Spinal cord (tissue), 9 donors: ENCODE measurements at regions not wholly inside any gene's neighbourhood (a gene's known extent, or its start where the extent isn't known, plus 50 kb on each side); places are given as distances from the start of the nearest gene placed in this dataset.
"Not testable (repeated sequence)": the region's sequence is repeated elsewhere in the genome, so short reads cannot be mapped to it uniquely, and the experiment has no call there.

Experiments
- DNase-seq, 6 donors: peaks; one replicate each; pipeline versions ENCODE4 v3.0.0 to v3.0.0-alpha.2; 2013 to 2015; ENCODE audit warnings: low spot score in 6 of 6, low read depth in 4 of 6
- H3K27ac ChIP-seq: one replicate; pipeline ENCODE4 v1.5.1; 2013; ENCODE audit warnings: low read depth, low read length, control low read depth
- H3K27me3 ChIP-seq: one replicate; pipeline ENCODE4 v1.6.1; 2013; ENCODE audit warnings: low read length; ENCODE audit not compliant: control insufficient read depth, insufficient read depth
- H3K36me3 ChIP-seq: one replicate; pipeline ENCODE4 v1.6.1; 2013; ENCODE audit warnings: low read length; ENCODE audit not compliant: control insufficient read depth, insufficient read depth
- H3K4me1 ChIP-seq: one replicate; pipeline ENCODE4 v1.6.1; 2013; ENCODE audit warnings: low read length; ENCODE audit not compliant: control insufficient read depth, insufficient read depth
- H3K4me3 ChIP-seq: one replicate; pipeline ENCODE4 v1.5.1; 2013; ENCODE audit warnings: low read depth, low read length, control low read depth
- H3K9me3 ChIP-seq: one replicate; pipeline ENCODE4 v1.6.1; 2013; ENCODE audit warnings: low read length; ENCODE audit not compliant: control insufficient read depth, insufficient read depth
- WGBS: methylation state at CpG from one replicate; pipeline ENCODE4 v1.1.5; 2013; ENCODE audit warnings: missing lambda C conversion rate; ENCODE audit not compliant: insufficient coverage; 5-methylcytosine and 5-hydroxymethylcytosine counted together
- donor health status: healthy.

- DNase-seq: no peak
- Histone ChIP-seq H3K4me1 (no peaks in the 10 kb centered on the region), H3K27me3 (no peaks in the 10 kb centered on the region), H3K4me3 (no peak overlapping the region), H3K9me3 (no peaks in the 10 kb centered on the region), H3K27ac (no peak overlapping the region), H3K36me3 (no peaks in the 10 kb centered on the region)
- WGBS: 74% methylated on average over 2 of the region's 2 CpGs
Measured at GRCh38 chr10:120205368-120206018, 251.5 kb upstream of the PLPP4 start.

GRCh38 chr10:120208488-120208887, 248.5 kb upstream of the PLPP4 start:
- Histone ChIP-seq H3K9me3 (no peaks in the 10 kb centered on the region), H3K27me3 (no peaks in the 10 kb centered on the region), H3K36me3 (no peaks in the 10 kb centered on the region), H3K4me3 (no peak overlapping the region), H3K4me1 (no peaks in the 10 kb centered on the region), H3K27ac (no peak overlapping the region)
- WGBS: 80% methylated on average over 2 of the region's 3 CpGs
- no peak for DNase-seq

- DNase-seq: peak in 2 of 6 donors; percentile 7 to 71
- Histone ChIP-seq H3K27me3 (no peaks in the 10 kb centered on the region), H3K27ac (no peak overlapping the region), H3K4me1 (no peaks in the 10 kb centered on the region), H3K4me3 (no peak overlapping the region), H3K9me3 (no peaks in the 10 kb centered on the region), H3K36me3 (no peaks in the 10 kb centered on the region)
- WGBS: 32% methylated on average over 4 of the region's 7 CpGs
Measured at GRCh38 chr10:120209124-120209762, 247.8 kb upstream of the PLPP4 start.

GRCh38 chr10:120212275-120212674, 244.8 kb upstream of the PLPP4 start:
- WGBS: 100% methylated on average over 2 of the region's 2 CpGs
- Histone ChIP-seq H3K4me1 (no peaks in the 10 kb centered on the region), H3K27ac (no peak overlapping the region), H3K27me3 (no peaks in the 10 kb centered on the region), H3K4me3 (no peak overlapping the region), H3K9me3 (no peaks in the 10 kb centered on the region), H3K36me3 (no peaks in the 10 kb centered on the region)
- no peak for DNase-seq

GRCh38 chr10:120213283-120213682, 243.7 kb upstream of the PLPP4 start:
- H3K4me3 ChIP-seq, DNase-seq, H3K36me3 ChIP-seq, H3K27ac ChIP-seq, H3K9me3 ChIP-seq, H3K27me3 ChIP-seq, H3K4me1 ChIP-seq: not testable (repeated sequence)
- 100% methylated on average over 1 of the region's 2 CpGs for WGBS

GRCh38 chr10:120217736-120218135, 239.3 kb upstream of the PLPP4 start:
- H3K4me1 ChIP-seq: no peaks in the 10 kb centered on the region
- H3K27me3 ChIP-seq: no peaks in the 10 kb centered on the region
- no peaks in the 10 kb centered on the region for H3K9me3 ChIP-seq
- WGBS: 53% methylated on average over 2 of the region's 3 CpGs
- H3K36me3 ChIP-seq: no peaks in the 10 kb centered on the region
- H3K27ac ChIP-seq: no peak overlapping the region
- H3K4me3 ChIP-seq: no peak overlapping the region
- no peak for DNase-seq

GRCh38 chr10:120221873-120222485, 235.0 kb upstream of the PLPP4 start:
- DNase-seq: peak in 2 of 6 donors; percentile 34 to 69
- Histone ChIP-seq H3K9me3 (no peaks in the 10 kb centered on the region), H3K27me3 (no peaks in the 10 kb centered on the region), H3K27ac (no peak overlapping the region), H3K4me3 (no peak overlapping the region), H3K36me3 (no peaks in the 10 kb centered on the region), H3K4me1 (no peaks in the 10 kb centered on the region)
- WGBS: 67% methylated on average over 3 of the region's 4 CpGs

- DNase-seq: no peak
- H3K4me1 ChIP-seq: no peaks in the 10 kb centered on the region
- 100% methylated on average over 1 of the region's 4 CpGs for WGBS
- H3K36me3 ChIP-seq: no peaks in the 10 kb centered on the region
- no peaks in the 10 kb centered on the region for H3K27me3 ChIP-seq
- H3K27ac ChIP-seq: no peak overlapping the region
- no peak overlapping the region for H3K4me3 ChIP-seq
- no peaks in the 10 kb centered on the region for H3K9me3 ChIP-seq
Measured at GRCh38 chr10:120229641-120230040, 227.4 kb upstream of the PLPP4 start.

- H3K9me3 ChIP-seq, H3K4me3 ChIP-seq, H3K36me3 ChIP-seq, H3K4me1 ChIP-seq, H3K27ac ChIP-seq, H3K27me3 ChIP-seq, DNase-seq: not testable (repeated sequence)
- 40% methylated on average over 1 of the region's 12 CpGs for WGBS
Measured at GRCh38 chr10:120239695-120240094, 217.3 kb upstream of the PLPP4 start.
